ENCODE measurements at regions not wholly inside any gene's neighbourhood (a gene's known extent, or its start where the extent isn't known, plus 50 kb on each side); places are given as distances from the start of the nearest gene placed in this dataset.

- no peak for DNase-seq
These were observed 434.8 kb upstream of the PROK2 start for GRCh38 chr3:72219752-72220151.

GRCh38 chr3:72217570-72217969 is 432.6 kb upstream of the PROK2 start:
- no peak for DNase-seq

- no peak for DNase-seq
These were observed 429.4 kb upstream of the PROK2 start for GRCh38 chr3:72214066-72214951.

GRCh38 chr3:72213296-72214065 is 428.5 kb upstream of the PROK2 start:
- no peak for DNase-seq

- DNase-seq, result no peak
These were observed 427.4 kb upstream of the PROK2 start for GRCh38 chr3:72212396-72212795.

- no peak for DNase-seq
These were observed 425.3 kb upstream of the PROK2 start for GRCh38 chr3:72210261-72210660.

- DNase-seq, result no peak
These were observed 420.4 kb upstream of the PROK2 start for GRCh38 chr3:72205297-72205826.

- DNase-seq, result no peak
These were observed 419.5 kb upstream of the PROK2 start for GRCh38 chr3:72204452-72204851.

GRCh38 chr3:72203613-72204349 is 418.8 kb upstream of the PROK2 start:
- DNase-seq, result no peak

GRCh38 chr3:72203105-72203504 is 418.2 kb upstream of the PROK2 start:
- DNase-seq, result no peak

- DNase-seq, result no peak
These were observed 415.4 kb upstream of the PROK2 start for GRCh38 chr3:72200332-72200731.

- DNase-seq, result no peak
These were observed 414.6 kb upstream of the PROK2 start for GRCh38 chr3:72199530-72199929.

GRCh38 chr3:72196377-72196929 is 411.5 kb upstream of the PROK2 start:
- DNase-seq, result no peak

- no peak for DNase-seq
These were observed 410.9 kb upstream of the PROK2 start for GRCh38 chr3:72195895-72196294.

- no peak for DNase-seq
These were observed 409.5 kb upstream of the PROK2 start for GRCh38 chr3:72194458-72194857.

- DNase-seq, result no peak
These were observed 409.0 kb upstream of the PROK2 start for GRCh38 chr3:72193771-72194430.

GRCh38 chr3:72192572-72192971 is 407.6 kb upstream of the PROK2 start:
- no peak for DNase-seq

- DNase-seq, result no peak
These were observed 406.4 kb upstream of the PROK2 start for GRCh38 chr3:72191209-72191960.

GRCh38 chr3:72190050-72190449 is 405.1 kb upstream of the PROK2 start:
- no peak for DNase-seq

- no peak for DNase-seq
These were observed 404.4 kb upstream of the PROK2 start for GRCh38 chr3:72189339-72189738.

GRCh38 chr3:72188536-72188935 is 403.6 kb upstream of the PROK2 start:
- no peak for DNase-seq

Measured in T-helper 9 cell (primary cell).